Endothelial cell of umbilical vein (primary cell): ENCODE measurements at regions not wholly inside any gene's neighbourhood (a gene's known extent, or its start where the extent isn't known, plus 50 kb on each side); places are given as distances from the start of the nearest gene placed in this dataset.
A peak's percentile ranks its signal among the peaks of the same experiment; 100 is the strongest.

Source experiments
- BruUV-seq: library from RNA; stranded (reverse); fragments of 400-500 nt; replicated peaks from 2 replicates; lab custom pipeline; 2021; lab: Mats Ljungman, UMichigan
- CTCF ChIA-PET: fragments of 300-600, 350-600 bp; sonication (Branson Sonifier 250); formaldehyde crosslinking; loops from one replicate; lab custom pipeline; 2021; ENCODE audit warnings: antibody characterized with exemption, inconsistent platforms; lab: Charles Lee
- POLR2A ChIA-PET: fragments of 300-600, 350-600 bp; sonication (Branson Sonifier 250); formaldehyde crosslinking; loops from one replicate; lab custom pipeline; 2021; ENCODE audit warnings: antibody characterized with exemption, inconsistent platforms; lab: Charles Lee
- DNase-seq: peaks from one replicate; pipeline ENCODE4 v3.0.0-alpha.2; 2011; ENCODE audit warnings: low read depth, low spot score
- FAIRE-seq: peaks from 2 replicates; lab custom pipeline; 2011; peaks lifted over from hg19 to GRCh38; lab: Jason Lieb, UNC
- H2AFZ ChIP-seq: 2 replicates; pipeline ENCODE4 v1.6.0; 2012; ENCODE audit warnings: low read depth, low read length, control low read depth, inconsistent platforms
- H3K27ac ChIP-seq: 2 replicates; pipeline ENCODE4 v1.5.1; 2011; ENCODE audit warnings: low read depth, mild to moderate bottlenecking, control low read depth, low read length, moderate library complexity; ENCODE audit not compliant: insufficient read depth
- H3K27me3 ChIP-seq, 2 experiments: 2 replicates each; pipeline versions ENCODE4 v1.6.0 to v1.6.1; 2011; ENCODE audit warnings: low read length in 2 of 2, mixed read lengths in 1 of 2; ENCODE audit not compliant: control insufficient read depth in 2 of 2, insufficient read depth in 2 of 2
- H3K36me3 ChIP-seq, 2 experiments: 2 replicates in 1 of 2; 3 replicates in 1 of 2; pipeline ENCODE4 v1.5.1; 2011; ENCODE audit warnings: low read length in 2 of 2, mild to moderate bottlenecking in 1 of 2, moderate library complexity in 1 of 2; ENCODE audit not compliant: control insufficient read depth in 2 of 2, insufficient read depth in 2 of 2; ENCODE audit errors: extremely low read depth in 1 of 2
- H3K4me1 ChIP-seq: 3 replicates; pipeline ENCODE4 v1.5.1; 2011; ENCODE audit warnings: mild to moderate bottlenecking, low read length; ENCODE audit not compliant: control insufficient read depth, insufficient read depth; ENCODE audit errors: extremely low read depth
- H3K4me2 ChIP-seq: 2 replicates; pipeline ENCODE4 v1.6.1; 2011; ENCODE audit warnings: low read length, control low read depth, mixed read lengths; ENCODE audit not compliant: insufficient read depth
- H3K4me3 ChIP-seq, 3 experiments: fragments of 200-600 bp in 1 of 3; sonication (generic), shearing (Covaris generic) in 1 of 3; replicated peaks in 1 of 3; 2 replicates each; pipeline ENCODE4 v1.5.1; 2011 to 2016; ENCODE audit warnings: control low read depth in 3 of 3, low read length in 3 of 3, mild to moderate bottlenecking in 2 of 3, inconsistent platforms in 1 of 3, low read depth in 1 of 3, moderate library complexity in 1 of 3; ENCODE audit not compliant: insufficient read depth in 1 of 3
- H3K79me2 ChIP-seq: 2 replicates; pipeline ENCODE4 v1.6.0; 2012; ENCODE audit warnings: low read length, inconsistent platforms; ENCODE audit not compliant: control insufficient read depth, insufficient read depth
- H3K9ac ChIP-seq: replicated peaks from 2 replicates; pipeline ENCODE3; 2011; ENCODE audit warnings: low read length, control low read depth; ENCODE audit not compliant: insufficient read depth; ENCODE audit errors: extremely low read depth
- H3K9me1 ChIP-seq: replicated peaks from 3 replicates; pipeline ENCODE4 v1.6.0; 2011; ENCODE audit warnings: mild to moderate bottlenecking, low read length; ENCODE audit not compliant: control insufficient read depth, insufficient read depth; ENCODE audit errors: extremely low read depth
- H3K9me3 ChIP-seq: replicated peaks from 2 replicates; pipeline ENCODE4 v1.5.1; 2012; ENCODE audit warnings: low read length, inconsistent platforms; ENCODE audit not compliant: control insufficient read depth, insufficient read depth
- H4K20me1 ChIP-seq: replicated peaks from 2 replicates; pipeline ENCODE3; 2011; ENCODE audit warnings: mild to moderate bottlenecking, low read length; ENCODE audit not compliant: control insufficient read depth, insufficient read depth; ENCODE audit errors: extremely low read depth
- GATA2 ChIP-seq: IDR thresholded peaks from 2 replicates; pipeline ENCODE4 v1.7.0; 2011; ENCODE audit warnings: low read depth, mild to moderate bottlenecking, moderate library complexity, mixed read lengths, low read length; ENCODE audit not compliant: insufficient read length, insufficient read depth
- JUN ChIP-seq: IDR thresholded peaks from 2 replicates; pipeline ENCODE4 v1.6.1; 2011; ENCODE audit warnings: borderline replicate concordance, low read depth; ENCODE audit not compliant: insufficient read length, insufficient read depth
- MYC ChIP-seq: IDR thresholded peaks from one replicate; pipeline ENCODE4 v1.6.1; 2011; ENCODE audit warnings: mild to moderate bottlenecking, low read depth, low read length
- dilution Hi-C: fragments of 300-500 bp; cut with MboI; formaldehyde crosslinking; loops from one replicate; pipeline ENCODE4 v1.15.0; 2019; ENCODE audit warnings: low sequenced_read_pairs; ENCODE audit not compliant: extremely low pct_ligation_motif_present
- intact Hi-C: fragments of 100-400 bp; cut with micrococcal nuclease; formaldehyde crosslinking; loops from one replicate; pipeline ENCODE4 v1.10.0; 2022
- TF ChIP-seq, protein P1 (sequence below), 2 donors: IDR thresholded peaks; 1 replicate in 1 of 2; 2 replicates in 1 of 2; pipeline ENCODE4 v1.5.1; 2011; ENCODE audit warnings: low read length in 2 of 2, mild to moderate bottlenecking in 2 of 2, moderate library complexity in 2 of 2, control low read depth in 1 of 2, inconsistent platforms in 1 of 2, low read depth in 1 of 2; ENCODE audit not compliant: insufficient read depth in 1 of 2; ENCODE audit errors: extremely low read depth in 1 of 2

DNA sequence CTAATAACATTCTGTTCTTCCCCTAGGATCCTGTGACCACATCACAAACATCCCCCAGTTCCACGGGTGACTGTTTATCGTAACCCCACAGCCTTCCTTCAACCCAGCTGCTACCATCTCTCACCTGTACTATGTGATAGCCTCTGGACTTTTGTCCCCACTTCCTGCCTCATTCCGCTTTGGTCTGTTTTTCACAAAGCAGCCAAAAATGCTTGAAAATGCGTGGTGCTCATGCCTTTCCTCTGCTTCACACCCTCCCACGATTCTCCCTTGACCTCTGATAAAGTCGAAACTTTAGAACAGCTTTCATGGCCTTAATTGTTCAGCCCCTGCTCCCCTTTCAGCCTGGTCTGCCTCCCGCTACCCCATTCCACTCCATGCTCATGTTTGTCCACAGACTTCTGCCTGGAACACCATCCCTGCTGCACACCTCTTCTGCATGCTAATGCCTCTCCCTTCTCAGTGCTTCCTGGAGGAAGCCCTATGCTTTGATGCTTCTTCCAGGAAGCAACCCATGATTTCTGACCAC lies 165.6 kb downstream of the PLPP3 start:
- Histone ChIP-seq H3K4me2 (no peak overlapping the region), H3K4me3 (no peak overlapping the region), H3K27me3 (no peaks in the 10 kb centered on the region), H3K9ac (no peak overlapping the region), H4K20me1 (no peaks in the 10 kb centered on the region), H3K79me2 (no peaks in the 10 kb centered on the region), H3K9me1 (no peaks in the 10 kb centered on the region), H3K27ac (no peak overlapping the region), H3K36me3 (no peaks in the 10 kb centered on the region), H3K9me3 (no peaks in the 10 kb centered on the region), H3K4me1 (peaks cover 34% of the 10 kb centered on the region), H2AFZ (no peak overlapping the region)
- no peak for FAIRE-seq
- POLR2A ChIA-PET, result no interaction called here
- dilution Hi-C loops (no loop called here), intact Hi-C loops (loop anchor here (5.0 kb wide), 2 partner anchors 936 to 1036 kb away; no protein-coding TSS in a partner anchor)
- no TSS peak for BruUV-seq
- CTCF ChIA-PET, result no interaction called here
- TF ChIP-seq, protein P1, sequence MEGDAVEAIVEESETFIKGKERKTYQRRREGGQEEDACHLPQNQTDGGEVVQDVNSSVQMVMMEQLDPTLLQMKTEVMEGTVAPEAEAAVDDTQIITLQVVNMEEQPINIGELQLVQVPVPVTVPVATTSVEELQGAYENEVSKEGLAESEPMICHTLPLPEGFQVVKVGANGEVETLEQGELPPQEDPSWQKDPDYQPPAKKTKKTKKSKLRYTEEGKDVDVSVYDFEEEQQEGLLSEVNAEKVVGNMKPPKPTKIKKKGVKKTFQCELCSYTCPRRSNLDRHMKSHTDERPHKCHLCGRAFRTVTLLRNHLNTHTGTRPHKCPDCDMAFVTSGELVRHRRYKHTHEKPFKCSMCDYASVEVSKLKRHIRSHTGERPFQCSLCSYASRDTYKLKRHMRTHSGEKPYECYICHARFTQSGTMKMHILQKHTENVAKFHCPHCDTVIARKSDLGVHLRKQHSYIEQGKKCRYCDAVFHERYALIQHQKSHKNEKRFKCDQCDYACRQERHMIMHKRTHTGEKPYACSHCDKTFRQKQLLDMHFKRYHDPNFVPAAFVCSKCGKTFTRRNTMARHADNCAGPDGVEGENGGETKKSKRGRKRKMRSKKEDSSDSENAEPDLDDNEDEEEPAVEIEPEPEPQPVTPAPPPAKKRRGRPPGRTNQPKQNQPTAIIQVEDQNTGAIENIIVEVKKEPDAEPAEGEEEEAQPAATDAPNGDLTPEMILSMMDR (IDR thresholded peaks at IDR 0.05; ENCODE audit: extremely low read depth in 1 of 2, insufficient read depth in 1 of 2, low read depth in 1 of 2, low read length in 2 of 2), result no peak
- no peak for DNase-seq

DNA sequence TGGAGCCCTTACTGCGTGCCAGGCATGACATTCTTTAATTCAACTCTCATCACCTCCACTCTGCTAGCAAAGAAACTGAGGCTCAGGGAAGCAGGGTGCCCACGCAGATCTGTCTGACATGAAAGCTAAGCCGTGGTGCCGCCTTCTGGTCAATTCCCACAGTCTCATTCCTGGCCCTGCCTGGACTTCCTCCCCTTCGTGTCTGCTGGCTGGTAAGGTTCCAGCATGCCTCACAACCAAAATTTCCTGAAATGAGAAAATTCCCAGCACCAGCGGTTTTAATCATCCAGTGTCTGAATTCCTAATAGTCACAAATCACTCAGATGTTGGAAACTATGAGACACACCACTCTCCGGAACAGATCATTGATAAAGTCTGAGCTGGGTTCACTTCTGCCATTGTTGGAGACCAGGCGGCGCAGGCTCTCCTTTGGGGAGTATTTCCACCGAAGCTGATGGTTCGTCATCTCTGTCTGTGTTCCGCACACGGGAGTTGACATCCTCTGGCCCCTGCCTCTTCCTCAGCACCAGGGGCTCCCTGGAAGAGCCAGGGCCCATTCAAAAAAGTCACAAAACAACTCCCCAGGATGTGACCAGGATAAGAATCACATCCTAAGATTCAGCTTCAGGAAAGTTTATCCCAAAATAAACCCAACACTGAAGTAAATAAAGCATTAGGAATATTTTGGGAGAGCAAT lies 167.7 kb downstream of the PLPP3 start:
- Histone ChIP-seq H3K4me2 (peak overlapping the region; percentile 14), H3K79me2 (no peaks in the 10 kb centered on the region), H3K27me3 (no peaks in the 10 kb centered on the region), H3K9me3 (no peaks in the 10 kb centered on the region), H2AFZ (peak overlapping the region; percentile 47), H3K36me3 (no peaks in the 10 kb centered on the region), H4K20me1 (no peaks in the 10 kb centered on the region), H3K4me1 (peaks cover 19% of the 10 kb centered on the region), H3K4me3 (no peak overlapping the region), H3K9me1 (no peaks in the 10 kb centered on the region), H3K27ac (peak overlapping the region; percentile 49), H3K9ac (no peak overlapping the region)
- ChIA-PET POLR2A (no interaction called here), CTCF (interaction anchor here (0.5 to 2.9 kb wide), 20 partner anchors 10 to 1036 kb away, joined by 3 to 19 read pairs (median 4); partner anchors contain the start of gene PLPP3)
- dilution Hi-C loops (no loop called here), intact Hi-C loops (loop anchor here (1.0 to 5.0 kb wide), 5 partner anchors 109 to 1034 kb away; partner anchors contain the start of gene PLPP3)
- TF ChIP-seq JUN (peak; percentile 52), GATA2 (peak; percentile 64), MYC (no peak)
- TF ChIP-seq, protein P1 (IDR thresholded peaks at IDR 0.05; ENCODE audit: extremely low read depth in 1 of 2, insufficient read depth in 1 of 2, low read depth in 1 of 2, low read length in 2 of 2), result peak; percentile 38 to 60
- peak; percentile 95 for DNase-seq
- BruUV-seq, result TSS peak; percentile 82
- peak; percentile 86 for FAIRE-seq
